ENCODE measurements at regions not wholly inside any gene's neighbourhood (a gene's known extent, or its start where the extent isn't known, plus 50 kb on each side); places are given as distances from the start of the nearest gene placed in this dataset.

DNA sequence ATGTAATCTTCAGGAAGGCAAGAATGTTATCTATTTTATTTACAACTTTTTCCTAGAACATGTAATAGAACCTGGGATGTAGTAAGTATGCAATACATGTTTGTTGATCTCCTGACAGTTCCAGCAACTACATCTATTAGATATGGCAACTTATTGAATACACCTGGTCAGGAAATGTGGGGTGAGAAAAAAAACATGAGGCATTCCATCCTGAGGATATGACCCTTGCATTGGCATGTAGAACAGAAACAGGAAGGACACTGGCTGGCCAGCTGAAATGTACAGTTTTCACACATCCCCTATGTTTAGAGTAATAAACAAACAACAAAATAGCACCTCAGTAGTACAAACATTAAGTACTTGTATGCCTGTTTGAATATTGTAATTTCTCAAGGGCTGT lies 272.6 kb upstream of the NT5C1B start:
- Histone ChIP-seq H3K4me3 (ENCODE audit: low read length) (no peak overlapping the region), H3F3A (ENCODE audit: control insufficient read depth, insufficient read depth) (no peaks in the 10 kb centered on the region), H4K20me1 (ENCODE audit: control insufficient read depth, insufficient read depth, low read depth, low read length) (no peaks in the 10 kb centered on the region), H3K79me2 (ENCODE audit: control insufficient read depth, low read length) (no peaks in the 10 kb centered on the region), H3K4me2 (ENCODE audit: low read length) (no peak overlapping the region), H3K9me3 (ENCODE audit: control insufficient read depth, insufficient read depth, low read length) (no peaks in the 10 kb centered on the region), H3K27ac (ENCODE audit: low read depth, low read length) (no peak overlapping the region), H3K36me3 (ENCODE audit: control insufficient read depth, low read length) (no peaks in the 10 kb centered on the region), H3K9me2 (replicated peaks; ENCODE audit: control insufficient read depth, low read length) (no peaks in the 10 kb centered on the region), H3K4me1 (ENCODE audit: control insufficient read depth, low read length) (no peaks in the 10 kb centered on the region), H3K27me3 (ENCODE audit: control insufficient read depth, low read length) (no peaks in the 10 kb centered on the region)
- TF ChIP-seq, protein P1, sequence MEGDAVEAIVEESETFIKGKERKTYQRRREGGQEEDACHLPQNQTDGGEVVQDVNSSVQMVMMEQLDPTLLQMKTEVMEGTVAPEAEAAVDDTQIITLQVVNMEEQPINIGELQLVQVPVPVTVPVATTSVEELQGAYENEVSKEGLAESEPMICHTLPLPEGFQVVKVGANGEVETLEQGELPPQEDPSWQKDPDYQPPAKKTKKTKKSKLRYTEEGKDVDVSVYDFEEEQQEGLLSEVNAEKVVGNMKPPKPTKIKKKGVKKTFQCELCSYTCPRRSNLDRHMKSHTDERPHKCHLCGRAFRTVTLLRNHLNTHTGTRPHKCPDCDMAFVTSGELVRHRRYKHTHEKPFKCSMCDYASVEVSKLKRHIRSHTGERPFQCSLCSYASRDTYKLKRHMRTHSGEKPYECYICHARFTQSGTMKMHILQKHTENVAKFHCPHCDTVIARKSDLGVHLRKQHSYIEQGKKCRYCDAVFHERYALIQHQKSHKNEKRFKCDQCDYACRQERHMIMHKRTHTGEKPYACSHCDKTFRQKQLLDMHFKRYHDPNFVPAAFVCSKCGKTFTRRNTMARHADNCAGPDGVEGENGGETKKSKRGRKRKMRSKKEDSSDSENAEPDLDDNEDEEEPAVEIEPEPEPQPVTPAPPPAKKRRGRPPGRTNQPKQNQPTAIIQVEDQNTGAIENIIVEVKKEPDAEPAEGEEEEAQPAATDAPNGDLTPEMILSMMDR (IDR thresholded peaks at IDR 0.05; ENCODE audit: low read depth, low read length, poor library complexity, severe bottlenecking) = no peak
- TF ChIP-seq EZH2phosphoT487 (IDR thresholded peaks at IDR 0.05; ENCODE audit: borderline replicate concordance, low read length) = no peak

DNA sequence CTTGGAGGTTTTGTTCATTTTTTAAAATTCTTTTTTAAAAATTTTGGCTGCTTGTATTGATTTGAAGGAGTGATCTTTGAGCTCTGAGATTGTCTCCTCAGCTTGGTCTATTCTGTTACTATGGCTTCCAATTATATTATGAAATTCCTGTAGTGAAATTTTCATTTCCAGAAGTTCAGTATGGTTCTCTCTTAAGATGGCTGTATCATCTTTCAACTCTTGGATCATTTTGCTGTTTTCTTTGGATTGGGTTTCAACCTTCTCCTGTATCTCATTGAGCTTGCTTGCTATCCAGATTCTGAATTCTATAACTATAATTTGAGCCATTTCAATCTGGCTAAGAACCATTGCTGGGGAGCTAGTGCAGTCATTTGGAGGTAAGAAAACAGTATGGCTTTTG lies 270.8 kb upstream of the NT5C1B start:
- no peaks in the 10 kb centered on the region for H3K4me1 ChIP-seq (ENCODE audit: control insufficient read depth, low read length)
- H3K9me3 ChIP-seq (ENCODE audit: control insufficient read depth, insufficient read depth, low read length) = no peaks in the 10 kb centered on the region
- no peaks in the 10 kb centered on the region for H3F3A ChIP-seq (ENCODE audit: control insufficient read depth, insufficient read depth)
- H3K79me2 ChIP-seq (ENCODE audit: control insufficient read depth, low read length) = no peaks in the 10 kb centered on the region
- no peaks in the 10 kb centered on the region for H3K27me3 ChIP-seq (ENCODE audit: control insufficient read depth, low read length)
- no peak overlapping the region for H3K4me2 ChIP-seq (ENCODE audit: low read length)
- no peaks in the 10 kb centered on the region for H3K9me2 ChIP-seq (replicated peaks; ENCODE audit: control insufficient read depth, low read length)
- H3K27ac ChIP-seq (ENCODE audit: low read depth, low read length) = no peak overlapping the region
- no peaks in the 10 kb centered on the region for H4K20me1 ChIP-seq (ENCODE audit: control insufficient read depth, insufficient read depth, low read depth, low read length)
- TF ChIP-seq, protein P1 (IDR thresholded peaks at IDR 0.05; ENCODE audit: low read depth, low read length, poor library complexity, severe bottlenecking) = no peak
- no peak for TF ChIP-seq EZH2phosphoT487 (IDR thresholded peaks at IDR 0.05; ENCODE audit: borderline replicate concordance, low read length)
- H3K4me3 ChIP-seq (ENCODE audit: low read length) = no peak overlapping the region
- H3K36me3 ChIP-seq (ENCODE audit: control insufficient read depth, low read length) = no peaks in the 10 kb centered on the region

DNA sequence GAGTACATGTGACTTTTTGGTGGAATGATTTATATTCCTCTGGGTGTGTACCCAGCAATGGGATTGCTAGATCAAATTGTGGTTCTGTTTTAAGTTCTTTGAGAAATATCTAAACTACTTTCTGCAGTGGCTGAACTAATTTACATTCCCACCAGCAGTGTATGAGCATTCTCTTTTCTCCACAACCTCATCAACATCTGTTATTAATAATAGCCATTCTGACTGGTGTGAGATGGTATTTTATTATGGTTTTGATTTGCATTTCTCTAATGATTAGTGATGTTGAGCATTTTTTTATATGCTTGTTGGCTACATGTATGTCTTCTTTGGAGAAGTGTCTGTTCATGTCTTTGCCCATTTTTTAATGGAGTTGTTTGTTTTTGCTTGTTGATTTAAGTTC lies 267.4 kb upstream of the NT5C1B start:
- Histone ChIP-seq H4K20me1 (ENCODE audit: control insufficient read depth, insufficient read depth, low read depth, low read length) (no peaks in the 10 kb centered on the region), H3K27ac (ENCODE audit: low read depth, low read length) (no peak overlapping the region), H3F3A (ENCODE audit: control insufficient read depth, insufficient read depth) (no peaks in the 10 kb centered on the region), H3K27me3 (ENCODE audit: control insufficient read depth, low read length) (no peaks in the 10 kb centered on the region), H3K4me3 (ENCODE audit: low read length) (no peak overlapping the region), H3K4me1 (ENCODE audit: control insufficient read depth, low read length) (no peaks in the 10 kb centered on the region), H3K79me2 (ENCODE audit: control insufficient read depth, low read length) (no peaks in the 10 kb centered on the region), H3K36me3 (ENCODE audit: control insufficient read depth, low read length) (no peaks in the 10 kb centered on the region), H3K9me3 (ENCODE audit: control insufficient read depth, insufficient read depth, low read length) (no peaks in the 10 kb centered on the region), H3K9me2 (replicated peaks; ENCODE audit: control insufficient read depth, low read length) (no peaks in the 10 kb centered on the region), H3K4me2 (ENCODE audit: low read length) (no peak overlapping the region)
- TF ChIP-seq, protein P1 (IDR thresholded peaks at IDR 0.05; ENCODE audit: low read depth, low read length, poor library complexity, severe bottlenecking) = no peak
- TF ChIP-seq EZH2phosphoT487 (IDR thresholded peaks at IDR 0.05; ENCODE audit: borderline replicate concordance, low read length) = no peak

DNA sequence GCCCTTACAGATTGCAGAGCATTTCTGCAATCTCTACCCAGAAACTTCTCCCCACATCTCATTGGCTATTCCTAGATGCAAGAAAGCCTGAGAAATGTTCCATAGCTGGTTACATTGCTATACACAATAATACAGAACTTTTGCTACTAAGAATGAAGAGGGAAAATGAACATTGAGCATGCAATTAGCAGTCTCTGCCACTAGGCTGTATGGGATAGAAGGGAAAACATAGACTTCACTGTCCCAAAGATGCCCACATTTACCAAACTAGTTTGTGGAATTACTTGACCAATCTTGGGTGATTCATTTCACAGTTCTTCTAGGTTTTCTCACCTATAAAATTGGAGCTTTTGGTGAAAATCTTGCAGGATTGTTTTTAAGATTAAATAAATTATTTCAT lies 265.7 kb upstream of the NT5C1B start:
- no peaks in the 10 kb centered on the region for H3K9me2 ChIP-seq (replicated peaks; ENCODE audit: control insufficient read depth, low read length)
- H3K79me2 ChIP-seq (ENCODE audit: control insufficient read depth, low read length) = no peaks in the 10 kb centered on the region
- no peaks in the 10 kb centered on the region for H3K27me3 ChIP-seq (ENCODE audit: control insufficient read depth, low read length)
- H3K36me3 ChIP-seq (ENCODE audit: control insufficient read depth, low read length) = no peaks in the 10 kb centered on the region
- no peaks in the 10 kb centered on the region for H3F3A ChIP-seq (ENCODE audit: control insufficient read depth, insufficient read depth)
- H4K20me1 ChIP-seq (ENCODE audit: control insufficient read depth, insufficient read depth, low read depth, low read length) = no peaks in the 10 kb centered on the region
- TF ChIP-seq, protein P1 (IDR thresholded peaks at IDR 0.05; ENCODE audit: low read depth, low read length, poor library complexity, severe bottlenecking) = peak; percentile 22
- TF ChIP-seq EZH2phosphoT487 (IDR thresholded peaks at IDR 0.05; ENCODE audit: borderline replicate concordance, low read length) = no peak
- no peak overlapping the region for H3K4me3 ChIP-seq (ENCODE audit: low read length)
- no peak overlapping the region for H3K27ac ChIP-seq (ENCODE audit: low read depth, low read length)
- H3K4me1 ChIP-seq (ENCODE audit: control insufficient read depth, low read length) = no peaks in the 10 kb centered on the region
- H3K9me3 ChIP-seq (ENCODE audit: control insufficient read depth, insufficient read depth, low read length) = no peaks in the 10 kb centered on the region
- no peak overlapping the region for H3K4me2 ChIP-seq (ENCODE audit: low read length)

Measured in DOHH2 (cell line).